SK-N-SH (cell line): ENCODE measurements at regions not wholly inside any gene's neighbourhood (a gene's known extent, or its start where the extent isn't known, plus 50 kb on each side); places are given as distances from the start of the nearest gene placed in this dataset.

Experiments
- CTCF ChIA-PET: fragments of 300-600, 350-600 bp; formaldehyde crosslinking; extraction: SDS; loops from one replicate; lab custom pipeline; 2021; lab: Yijun Ruan, JAX
- POLR2A ChIA-PET: fragments of 350-600 bp; sonication (Branson Sonifier 250); formaldehyde crosslinking; extraction: SDS; loops from one replicate; lab custom pipeline; 2020; ENCODE audit warnings: antibody characterized with exemption, inconsistent platforms; lab: Yijun Ruan, JAX
- DNase-seq: peaks from one replicate; pipeline ENCODE4 v3.0.0; 2012
- H2AFZ ChIP-seq: fragments of 200-600 bp; sonication (generic); 2 replicates; pipeline ENCODE4 v1.8.1; 2016; ENCODE audit warnings: antibody characterized with exemption, mild to moderate bottlenecking, low read depth
- H3F3A ChIP-seq: fragments of 200-600 bp; sonication (generic); replicated peaks from 2 replicates; pipeline ENCODE3; 2016; ENCODE audit warnings: antibody characterized with exemption, mild to moderate bottlenecking; ENCODE audit not compliant: insufficient read depth
- H3K27ac ChIP-seq, 2 experiments: fragments of 200-500 bp in 1 of 2; fragments of 200-600 bp in 1 of 2; sonication (Bioruptor generic) in 1 of 2; sonication (generic), shearing (Covaris generic) in 1 of 2; 2 replicates each; pipeline versions ENCODE4 v1.5.1 to v1.6.1; 2014 to 2016; ENCODE audit warnings: low read depth in 2 of 2, inconsistent platforms in 1 of 2, low read length in 1 of 2, mild to moderate bottlenecking in 1 of 2, mixed read lengths in 1 of 2
- H3K27me3 ChIP-seq: fragments of 200-600 bp; sonication (generic), shearing (Covaris generic); 2 replicates; pipeline ENCODE4 v1.6.1; 2016; ENCODE audit warnings: mixed run types; ENCODE audit not compliant: insufficient read depth
- H3K36me3 ChIP-seq, 2 experiments: fragments of 200-500 bp in 1 of 2; fragments of 200-600 bp in 1 of 2; sonication (Bioruptor generic) in 1 of 2; sonication (generic) in 1 of 2; replicated peaks in 1 of 2; 2 replicates each; pipeline versions ENCODE3 to v1.5.1; 2014 to 2016; ENCODE audit warnings: low read length in 1 of 2, mild to moderate bottlenecking in 1 of 2; ENCODE audit not compliant: insufficient read depth in 2 of 2, control insufficient read depth in 1 of 2
- H3K4me1 ChIP-seq, 2 experiments: fragments of 200-500 bp in 1 of 2; fragments of 200-600 bp in 1 of 2; sonication (Bioruptor generic) in 1 of 2; sonication (generic), shearing (Covaris generic) in 1 of 2; 2 replicates each; pipeline versions ENCODE4 v1.5.1 to v1.6.1; 2014 to 2016; ENCODE audit warnings: low read depth in 1 of 2, low read length in 1 of 2, mixed run types in 1 of 2; ENCODE audit not compliant: insufficient read depth in 2 of 2, control insufficient read depth in 1 of 2
- H3K4me2 ChIP-seq: fragments of 200-600 bp; sonication (generic), shearing (Covaris generic); 2 replicates; pipeline ENCODE4 v1.6.1; 2017; ENCODE audit warnings: mixed run types
- H3K4me3 ChIP-seq, 2 experiments: fragments of 200-500 bp in 1 of 2; fragments of 200-600 bp in 1 of 2; sonication (Bioruptor generic) in 1 of 2; sonication (generic), shearing (Covaris generic) in 1 of 2; 2 replicates each; pipeline versions ENCODE4 v1.5.1 to v1.8.1; 2014 to 2016; ENCODE audit warnings: low read depth in 2 of 2, inconsistent platforms in 1 of 2, low read length in 1 of 2, mild to moderate bottlenecking in 1 of 2, mixed read lengths in 1 of 2, moderate library complexity in 1 of 2
- H3K79me2 ChIP-seq: fragments of 200-600 bp; sonication (generic); 2 replicates; pipeline ENCODE4 v1.8.1; 2017; ENCODE audit warnings: mild to moderate bottlenecking; ENCODE audit not compliant: insufficient read depth
- H3K9ac ChIP-seq: fragments of 200-600 bp; sonication (generic); 2 replicates; pipeline ENCODE4 v1.6.1; 2017; ENCODE audit warnings: mixed run types
- H3K9me2 ChIP-seq: fragments of 200-600 bp; sonication (generic); 2 replicates; pipeline ENCODE4 v1.6.1; 2017; ENCODE audit warnings: mixed run types
- H3K9me3 ChIP-seq: fragments of 200-600 bp; sonication (generic); 2 replicates; pipeline ENCODE4 v1.6.1; 2017; ENCODE audit warnings: mixed run types, mild to moderate bottlenecking, moderate library complexity
- H4K20me1 ChIP-seq: fragments of 200-600 bp; sonication (generic); 2 replicates; pipeline ENCODE4 v1.6.1; 2017; ENCODE audit warnings: mild to moderate bottlenecking, mixed run types; ENCODE audit not compliant: insufficient read depth
- CHD2 ChIP-seq: fragments of 150-350 bp; IDR thresholded peaks from 2 replicates; pipeline ENCODE4 v1.6.1; 2018; ENCODE audit warnings: low read length; ENCODE audit not compliant: partially characterized antibody
- FOSL2 ChIP-seq: IDR thresholded peaks from 2 replicates; pipeline ENCODE4 v1.4.0; 2012; ENCODE audit warnings: low read depth, mild to moderate bottlenecking, moderate library complexity, borderline replicate concordance
- FOXJ3 ChIP-seq: sonication (generic); formaldehyde crosslinking; IDR thresholded peaks from 2 replicates; pipeline ENCODE4 v1.5.1; 2020; ENCODE audit warnings: mild to moderate bottlenecking, missing genetic modification reagents
- GABPA ChIP-seq: IDR thresholded peaks from 2 replicates; pipeline ENCODE4 v1.4.0; 2012; ENCODE audit warnings: low read depth, mild to moderate bottlenecking
- IRF3 ChIP-seq: fragments of 150-350 bp; IDR thresholded peaks from 2 replicates; pipeline ENCODE4 v1.6.1; 2016; ENCODE audit warnings: mild to moderate bottlenecking, low read depth, low read length
- MEF2A ChIP-seq: IDR thresholded peaks from 2 replicates; pipeline ENCODE4 v1.4.0; 2012; ENCODE audit warnings: low read depth, borderline replicate concordance
- MXI1 ChIP-seq: IDR thresholded peaks from 2 replicates; pipeline ENCODE4 v1.6.1; 2012; ENCODE audit warnings: mild to moderate bottlenecking, low read depth, low read length, improper control_type of control experiment
- NRF1 ChIP-seq: IDR thresholded peaks from 2 replicates; pipeline ENCODE4 v1.6.1; 2012; ENCODE audit warnings: low read depth, mild to moderate bottlenecking, low read length
- POLR2AphosphoS5 ChIP-seq: IDR thresholded peaks from 2 replicates; pipeline ENCODE4 v1.6.1; 2012; ENCODE audit warnings: low read depth, low read length
- REST ChIP-seq: IDR thresholded peaks from 2 replicates; pipeline ENCODE4 v1.6.1; 2012; ENCODE audit warnings: mild to moderate bottlenecking, low read depth, low read length, moderate library complexity
- SIN3A ChIP-seq: IDR thresholded peaks from 2 replicates; pipeline ENCODE4 v1.6.1; 2012; ENCODE audit warnings: low read depth, mild to moderate bottlenecking, low read length, moderate library complexity, borderline replicate concordance
- SMC3 ChIP-seq: IDR thresholded peaks from 2 replicates; pipeline ENCODE4 v1.6.1; 2012; ENCODE audit warnings: low read depth, low read length, improper control_type of control experiment
- TCF12 ChIP-seq: IDR thresholded peaks from 2 replicates; pipeline ENCODE4 v1.4.0; 2012
- USF1 ChIP-seq: IDR thresholded peaks from 2 replicates; pipeline ENCODE4 v1.4.0; 2012; ENCODE audit warnings: low read depth, borderline replicate concordance
- WGBS: methylation state at CpG from one replicate; pipeline ENCODE4 v1.1.6; 2017; ENCODE audit warnings: low lambda C conversion rate; 5-methylcytosine and 5-hydroxymethylcytosine counted together

GRCh38 chr10:4313051-4313450 lies 513.0 kb upstream of the AKR1E2 start:
- H3K4me1 ChIP-seq, result no peaks in the 10 kb centered on the region
- ChIA-PET POLR2A (no interaction called here), CTCF (no interaction called here)

GRCh38 chr10:4312051-4312835 lies 513.8 kb upstream of the AKR1E2 start:
- no peaks in the 10 kb centered on the region for H3K36me3 ChIP-seq

More at GRCh38 chr10:4313051-4313450, 513.0 kb upstream of the AKR1E2 start:
- no peak overlapping the region for H3K4me3 ChIP-seq
- no peaks in the 10 kb centered on the region for H3F3A ChIP-seq
- H3K36me3 ChIP-seq, result no peaks in the 10 kb centered on the region
- TF ChIP-seq SIN3A, result no peak
- no peak for DNase-seq
- H3K9ac ChIP-seq, result no peak overlapping the region
- no peaks in the 10 kb centered on the region for H3K9me2 ChIP-seq
- no peaks in the 10 kb centered on the region for H3K79me2 ChIP-seq
- no peak overlapping the region for H2AFZ ChIP-seq
- H3K27ac ChIP-seq, result no peak overlapping the region
- H3K4me2 ChIP-seq, result no peak overlapping the region
- WGBS, result 64% methylated on average over 3 of the region's 3 CpGs
- no peaks in the 10 kb centered on the region for H3K9me3 ChIP-seq
- H3K27me3 ChIP-seq, result no peaks in the 10 kb centered on the region
- no peaks in the 10 kb centered on the region for H4K20me1 ChIP-seq

More at GRCh38 chr10:4312051-4312835, 513.8 kb upstream of the AKR1E2 start:
- ChIA-PET POLR2A (no interaction called here), CTCF (no interaction called here)
- Histone ChIP-seq H3K9me3 (no peaks in the 10 kb centered on the region), H4K20me1 (no peaks in the 10 kb centered on the region), H3F3A (no peaks in the 10 kb centered on the region), H3K4me3 (no peak overlapping the region), H2AFZ (0 out of 2 replicates have a peak overlapping the region, but pooled peaks have one; percentile 4), H3K9me2 (no peaks in the 10 kb centered on the region), H3K4me1 (no peaks in the 10 kb centered on the region), H3K9ac (no peak overlapping the region), H3K79me2 (no peaks in the 10 kb centered on the region), H3K4me2 (no peak overlapping the region), H3K27ac (no peak overlapping the region), H3K27me3 (no peaks in the 10 kb centered on the region)
- DNase-seq, result no peak
- WGBS, result 81% methylated on average over 4 of the region's 4 CpGs
- no peak for TF ChIP-seq SIN3A
- no peak for TF ChIP-seq FOXJ3 (CRISPR knock-in tag)
- TF ChIP-seq USF1, result no peak
- TF ChIP-seq FOSL2, result no peak
- no peak for TF ChIP-seq SMC3
- no peak for TF ChIP-seq MXI1
- no peak for TF ChIP-seq CHD2
- TF ChIP-seq IRF3, result no peak
- TF ChIP-seq TCF12, result no peak
- no peak for TF ChIP-seq GABPA
- TF ChIP-seq REST, result no peak
- no peak for TF ChIP-seq POLR2AphosphoS5
- TF ChIP-seq NRF1, result no peak
- TF ChIP-seq MEF2A, result no peak
